GM12878 (cell line): ENCODE measurements at regions not wholly inside any gene's neighbourhood (a gene's known extent, or its start where the extent isn't known, plus 50 kb on each side); places are given as distances from the start of the nearest gene placed in this dataset.

Experiments used
- ATAC-seq: fragments of 200-7000 bp; cut with Tn5 transposase; 3 replicates; pipeline ENCODE4 v1.9.1; 2020; ENCODE audit warnings: mild to moderate bottlenecking, moderate library complexity
- BruUV-seq: library from RNA; stranded (reverse); fragments of 400-500 nt; replicated peaks from 2 replicates; lab custom pipeline; 2021; lab: Mats Ljungman, UMichigan
- CTCF ChIA-PET: fragments of 300-600 bp; sonication (Branson Sonifier 250); formaldehyde crosslinking; extraction: SDS; loops from one replicate; lab custom pipeline; 2021; ENCODE audit warnings: inconsistent platforms; lab: Yijun Ruan, JAX
- POLR2A ChIA-PET: fragments of 350-600 bp; formaldehyde crosslinking; extraction: SDS; loops from one replicate; lab custom pipeline; 2021; ENCODE audit warnings: inconsistent platforms; lab: Charles Lee
- RAD21 ChIA-PET: fragments of 300-600 bp; sonication (Branson Sonifier 250); formaldehyde crosslinking; loops from one replicate; lab custom pipeline; 2023; ENCODE audit warnings: antibody characterized with exemption; ENCODE audit not compliant: unreplicated experiment; lab: Charles Lee
- SMC1A ChIA-PET: fragments of 300-600 bp; sonication (Branson Sonifier 250); formaldehyde crosslinking; loops from one replicate; lab custom pipeline; 2023; ENCODE audit not compliant: unreplicated experiment, uncharacterized antibody; lab: Charles Lee
- DNase-seq: peaks from one replicate; pipeline ENCODE4 v3.0.0-alpha.2; 2011; ENCODE audit warnings: low read depth, low spot score
- FAIRE-seq: peaks from 3 replicates; lab custom pipeline; 2011; peaks lifted over from hg19 to GRCh38; lab: Jason Lieb, UNC
- H2AFZ ChIP-seq: 2 replicates; pipeline ENCODE4 v1.6.0; 2011; ENCODE audit warnings: low read depth, low read length, control low read depth; ENCODE audit not compliant: control insufficient read depth
- H3K27ac ChIP-seq: 2 replicates; pipeline ENCODE4 v1.5.1; 2011; ENCODE audit warnings: control low read depth; ENCODE audit not compliant: control insufficient read depth, insufficient read depth
- H3K27me3 ChIP-seq, 2 experiments: replicated peaks in 1 of 2; 2 replicates each; pipeline versions ENCODE4 v1.6.0 to v1.6.1; 2011; ENCODE audit warnings: low read length in 1 of 2; ENCODE audit not compliant: control insufficient read depth in 2 of 2, insufficient read depth in 2 of 2
- H3K36me3 ChIP-seq, 2 experiments: 2 replicates each; pipeline ENCODE4 v1.5.1; 2011; ENCODE audit warnings: low read length in 1 of 2; ENCODE audit not compliant: control insufficient read depth in 2 of 2, insufficient read depth in 2 of 2
- H3K4me1 ChIP-seq: 2 replicates; pipeline ENCODE4 v1.6.1; 2011; ENCODE audit warnings: mild to moderate bottlenecking, low read length, moderate library complexity, mixed read lengths; ENCODE audit not compliant: control insufficient read depth, insufficient read depth
- H3K4me2 ChIP-seq: 2 replicates; pipeline ENCODE4 v1.6.0; 2011; ENCODE audit warnings: control low read depth; ENCODE audit not compliant: control insufficient read depth, insufficient read depth
- H3K4me3 ChIP-seq: fragments of 200-600 bp; sonication (generic); 2 replicates; pipeline ENCODE4 v1.5.1; 2016
- H3K79me2 ChIP-seq: 2 replicates; pipeline ENCODE4 v1.6.0; 2011; ENCODE audit warnings: low read length; ENCODE audit not compliant: control insufficient read depth, insufficient read depth
- H3K9ac ChIP-seq: 2 replicates; pipeline ENCODE4 v1.8.0; 2011; ENCODE audit warnings: low read length, control low read depth, mixed read lengths; ENCODE audit not compliant: control insufficient read depth, insufficient read depth
- H3K9me3 ChIP-seq: replicated peaks from 3 replicates; pipeline ENCODE4 v1.5.1; 2011; ENCODE audit warnings: mild to moderate bottlenecking, low read length; ENCODE audit not compliant: control insufficient read depth, insufficient read depth
- H4K20me1 ChIP-seq: 2 replicates; pipeline ENCODE4 v1.6.0; 2011; ENCODE audit not compliant: control insufficient read depth, insufficient read depth
- BHLHE40 ChIP-seq, 2 experiments: fragments of 450-650 bp in 1 of 2; IDR thresholded peaks; 2 replicates each; pipeline ENCODE4 v1.6.1; 2011 to 2017; ENCODE audit warnings: low read depth in 2 of 2, borderline replicate concordance in 1 of 2, improper control_type of control experiment in 1 of 2, low read length in 1 of 2, mild to moderate bottlenecking in 1 of 2
- CHD2 ChIP-seq: IDR thresholded peaks from 2 replicates; pipeline ENCODE4 v1.6.1; 2011; ENCODE audit warnings: low read depth, low read length, improper control_type of control experiment, borderline replicate concordance
- DPF2 ChIP-seq: fragments of 450-650 bp; IDR thresholded peaks from 2 replicates; pipeline ENCODE4 v1.6.1; 2017; ENCODE audit warnings: mild to moderate bottlenecking
- EED ChIP-seq: sonication (generic); IDR thresholded peaks from 2 replicates; pipeline ENCODE4 v1.6.1; 2016; ENCODE audit warnings: antibody characterized with exemption, low read depth
- HDAC2 ChIP-seq: fragments of 200-600 bp; sonication (generic); IDR thresholded peaks from 2 replicates; pipeline ENCODE4 v1.6.1; 2017
- HDAC6 ChIP-seq: fragments of 200-600 bp; sonication (generic); IDR thresholded peaks from one replicate; pipeline ENCODE4 v1.8.0; 2017; ENCODE audit warnings: antibody characterized with exemption; ENCODE audit not compliant: unreplicated experiment
- NR2C1 ChIP-seq: fragments of 450-650 bp; IDR thresholded peaks from 2 replicates; pipeline ENCODE4 v1.6.1; 2017; ENCODE audit warnings: antibody characterized with exemption, mild to moderate bottlenecking, moderate library complexity
- PML ChIP-seq: IDR thresholded peaks from 2 replicates; pipeline ENCODE4 v1.6.1; 2012; ENCODE audit warnings: low read length, inconsistent platforms
- PRDM15 ChIP-seq: fragments of 450-650 bp; formaldehyde crosslinking; IDR thresholded peaks from 2 replicates; pipeline ENCODE4 v1.4.0; 2020; ENCODE audit warnings: mild to moderate bottlenecking, moderate library complexity
- RUNX3 ChIP-seq: IDR thresholded peaks from 2 replicates; pipeline ENCODE4 v1.6.1; 2012; ENCODE audit warnings: low read length, inconsistent platforms
- STAT1 ChIP-seq: fragments of 450-650 bp; conservative IDR thresholded peaks from 2 replicates; pipeline ENCODE4 v1.6.1; 2014; ENCODE audit warnings: antibody characterized with exemption, mild to moderate bottlenecking
- STAT3 ChIP-seq: IDR thresholded peaks from 2 replicates; pipeline ENCODE4 v1.6.1; 2011; ENCODE audit warnings: low read depth, low read length, improper control_type of control experiment
- ZNF24 ChIP-seq: fragments of 450-650 bp; IDR thresholded peaks from 2 replicates; pipeline ENCODE4 v1.6.1; 2017; ENCODE audit warnings: antibody characterized with exemption, mild to moderate bottlenecking
- WGBS: methylation state at CpG from one replicate; pipeline ENCODE4 v1.1.6; 2016; ENCODE audit warnings: low lambda C conversion rate; ENCODE audit not compliant: insufficient replicate concordance, insufficient coverage; ENCODE audit errors: missing lambda C conversion rate; 5-methylcytosine and 5-hydroxymethylcytosine counted together
- in situ Hi-C: fragments of 300-500 bp; cut with MboI; formaldehyde crosslinking; loops from 9 replicates; pipeline ENCODE4 v1.14.3; 2018; ENCODE audit warnings: mixed read lengths
- intact Hi-C: fragments of 100-400 bp; cut with micrococcal nuclease; formaldehyde crosslinking; loops from one replicate; pipeline ENCODE4 v1.14.2; 2022; ENCODE audit not compliant: unreplicated experiment
- TF ChIP-seq, protein P1 (sequence below): IDR thresholded peaks from 2 replicates; pipeline ENCODE4 v1.6.1; 2011; ENCODE audit warnings: low read depth, low read length, improper control_type of control experiment, borderline replicate concordance
- TF ChIP-seq, protein P2 (sequence below): IDR thresholded peaks from 2 replicates; pipeline ENCODE4 v1.6.1; 2011; ENCODE audit warnings: borderline replicate concordance, low read depth, mild to moderate bottlenecking, moderate library complexity, low read length; ENCODE audit not compliant: insufficient read depth, poor library complexity, severe bottlenecking

GRCh38 chr16:51569203-51569931 is 418.3 kb upstream of the SALL1 start (continued):
- TF ChIP-seq, protein P1, sequence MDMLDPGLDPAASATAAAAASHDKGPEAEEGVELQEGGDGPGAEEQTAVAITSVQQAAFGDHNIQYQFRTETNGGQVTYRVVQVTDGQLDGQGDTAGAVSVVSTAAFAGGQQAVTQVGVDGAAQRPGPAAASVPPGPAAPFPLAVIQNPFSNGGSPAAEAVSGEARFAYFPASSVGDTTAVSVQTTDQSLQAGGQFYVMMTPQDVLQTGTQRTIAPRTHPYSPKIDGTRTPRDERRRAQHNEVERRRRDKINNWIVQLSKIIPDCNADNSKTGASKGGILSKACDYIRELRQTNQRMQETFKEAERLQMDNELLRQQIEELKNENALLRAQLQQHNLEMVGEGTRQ: no peak
- no peak for TF ChIP-seq STAT1
- TF ChIP-seq STAT3: no peak
- peak; percentile 73 for TF ChIP-seq DPF2
- no peak for TF ChIP-seq NR2C1
- no peak for TF ChIP-seq HDAC2

DNA sequence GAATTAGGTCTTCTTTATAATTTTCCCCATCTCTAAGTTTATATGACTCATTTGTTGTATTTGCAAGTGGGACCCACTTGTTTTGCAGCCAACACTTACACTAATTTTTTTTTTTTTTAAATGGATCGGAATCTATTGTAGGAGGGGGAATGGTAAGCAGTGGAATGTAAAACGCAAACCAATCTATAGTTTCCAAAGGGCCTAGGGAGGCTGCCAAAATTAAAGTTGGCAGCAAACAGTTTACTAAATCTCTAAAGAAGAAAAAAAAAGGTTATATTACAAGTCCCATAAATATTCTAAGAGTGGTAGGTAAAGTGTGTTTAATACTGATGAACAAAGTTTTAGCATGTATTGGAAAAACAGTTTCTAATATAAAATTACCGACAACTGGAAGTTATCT is 416.8 kb upstream of the SALL1 start:
- Histone ChIP-seq H3K9me3 (no peaks in the 10 kb centered on the region), H3K4me3 (no peak overlapping the region), H3K27ac (no peak overlapping the region), H3K4me1 (no peaks in the 10 kb centered on the region), H3K4me2 (no peak overlapping the region), H4K20me1 (no peaks in the 10 kb centered on the region), H3K36me3 (no peaks in the 10 kb centered on the region), H3K79me2 (no peaks in the 10 kb centered on the region), H3K27me3 (no peaks in the 10 kb centered on the region), H2AFZ (no peak overlapping the region), H3K9ac (no peak overlapping the region)
- CTCF ChIA-PET: no interaction called here
- FAIRE-seq (no peak), DNase-seq (no peak), ATAC-seq (no peak)
- intact Hi-C loops (no loop called here), in situ Hi-C loops (no loop called here)
- SMC1A ChIA-PET: interaction anchor here (0.5 to 1.3 kb wide), 2 partner anchors 10 to 119 kb away, joined by 3 read pairs; no protein-coding TSS in a partner anchor
- POLR2A ChIA-PET: no interaction called here
- WGBS: 60% methylated on average over 3 of the region's 3 CpGs
- RAD21 ChIA-PET: interaction anchor here (2.0 kb wide), 1 partner anchor 11 kb away, joined by 6 read pairs; no protein-coding TSS in a partner anchor
- BruUV-seq: no TSS peak
- TF ChIP-seq PML (no peak), CHD2 (no peak), RUNX3 (no peak), PRDM15 (CRISPR knock-in tag) (no peak), BHLHE40 (IDR thresholded peaks at IDR 0.05; ENCODE audit: borderline replicate concordance in 1 of 2, low read depth in 2 of 2, low read length in 1 of 2) (no peak), EED (no peak), ZNF24 (no peak), HDAC6 (no peak)
- TF ChIP-seq, protein P2, sequence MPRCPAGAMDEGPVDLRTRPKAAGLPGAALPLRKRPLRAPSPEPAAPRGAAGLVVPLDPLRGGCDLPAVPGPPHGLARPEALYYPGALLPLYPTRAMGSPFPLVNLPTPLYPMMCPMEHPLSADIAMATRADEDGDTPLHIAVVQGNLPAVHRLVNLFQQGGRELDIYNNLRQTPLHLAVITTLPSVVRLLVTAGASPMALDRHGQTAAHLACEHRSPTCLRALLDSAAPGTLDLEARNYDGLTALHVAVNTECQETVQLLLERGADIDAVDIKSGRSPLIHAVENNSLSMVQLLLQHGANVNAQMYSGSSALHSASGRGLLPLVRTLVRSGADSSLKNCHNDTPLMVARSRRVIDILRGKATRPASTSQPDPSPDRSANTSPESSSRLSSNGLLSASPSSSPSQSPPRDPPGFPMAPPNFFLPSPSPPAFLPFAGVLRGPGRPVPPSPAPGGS: no peak
- TF ChIP-seq, all 136 proteins: peak for 0
